ENCODE measurements at regions not wholly inside any gene's neighbourhood (a gene's known extent, or its start where the extent isn't known, plus 50 kb on each side); places are given as distances from the start of the nearest gene placed in this dataset.

DNA sequence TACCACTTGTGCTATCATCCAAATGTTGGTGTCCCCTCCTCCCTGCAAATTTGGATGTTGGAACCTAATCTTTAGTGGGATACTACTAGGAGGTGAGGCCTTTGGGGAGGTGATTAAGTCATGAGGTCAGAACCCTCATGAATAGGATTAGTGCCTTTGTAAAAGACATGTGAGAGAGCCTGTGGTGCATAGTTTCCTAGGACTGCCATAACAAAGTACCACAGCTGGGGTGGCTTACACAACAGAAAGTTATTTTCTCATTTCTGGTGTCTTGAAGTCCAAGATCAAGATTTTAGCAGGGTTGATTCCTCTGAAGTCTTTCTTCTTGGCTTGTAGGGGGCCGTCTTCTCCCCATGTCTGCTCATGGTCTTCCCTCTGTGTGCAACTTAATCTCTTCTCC, 562.6 kb upstream of the ARGLU1 start:
- no peaks in the 10 kb centered on the region for H3K9me3 ChIP-seq (ENCODE audit: control insufficient read depth in 2 of 2, insufficient read depth in 1 of 2, low read length in 1 of 2)
- H3K4me3 ChIP-seq (ENCODE audit: low read length in 2 of 2) = no peak overlapping the region
- no peaks in the 10 kb centered on the region for H3K4me1 ChIP-seq (ENCODE audit: control insufficient read depth in 2 of 2, insufficient read depth in 2 of 2, low read length in 2 of 2)
- no peak for DNase-seq (ENCODE audit: low read depth in 6 of 9, low spot score in 9 of 9)
- no peaks in the 10 kb centered on the region for H3K27me3 ChIP-seq (ENCODE audit: control insufficient read depth in 2 of 2, insufficient read depth in 1 of 2, low read length in 1 of 2)
- WGBS = 98% methylated on average over 1 of the region's 1 CpG
- H3K27ac ChIP-seq (ENCODE audit: low read depth in 1 of 2, low read length in 1 of 2) = no peak overlapping the region
- H3K36me3 ChIP-seq (ENCODE audit: control insufficient read depth in 2 of 2, insufficient read depth in 2 of 2, low read length in 1 of 2) = no peaks in the 10 kb centered on the region

DNA sequence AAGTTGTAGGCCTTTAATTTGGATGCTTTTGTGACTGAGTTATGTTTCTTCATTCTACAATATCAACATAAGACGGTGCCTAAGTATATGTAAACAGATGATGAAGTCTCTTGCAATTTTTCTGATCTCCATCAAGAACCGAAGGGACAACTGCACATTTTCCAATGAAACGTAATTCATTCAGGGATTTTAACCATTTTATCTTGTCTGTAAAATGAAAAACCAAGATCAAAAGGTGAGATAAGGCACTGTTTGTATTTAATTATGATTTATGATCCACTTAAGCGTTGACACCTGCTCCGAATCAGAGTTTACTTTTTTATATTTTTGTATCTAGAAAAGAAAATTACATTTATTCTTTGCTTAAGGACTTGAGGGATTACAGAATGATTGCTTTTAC, 556.8 kb upstream of the ARGLU1 start:
- Histone ChIP-seq H3K4me3 (ENCODE audit: low read length in 2 of 2) (no peak overlapping the region), H3K9me3 (ENCODE audit: control insufficient read depth in 2 of 2, insufficient read depth in 1 of 2, low read length in 1 of 2) (no peaks in the 10 kb centered on the region), H3K4me1 (ENCODE audit: control insufficient read depth in 2 of 2, insufficient read depth in 2 of 2, low read length in 2 of 2) (no peaks in the 10 kb centered on the region), H3K27ac (ENCODE audit: low read depth in 1 of 2, low read length in 1 of 2) (no peak overlapping the region), H3K36me3 (ENCODE audit: control insufficient read depth in 2 of 2, insufficient read depth in 2 of 2, low read length in 1 of 2) (no peaks in the 10 kb centered on the region), H3K27me3 (ENCODE audit: control insufficient read depth in 2 of 2, insufficient read depth in 1 of 2, low read length in 1 of 2) (no peaks in the 10 kb centered on the region)
- WGBS = 84% methylated on average over 5 of the region's 5 CpGs
- no peak for DNase-seq (ENCODE audit: low read depth in 6 of 9, low spot score in 9 of 9)

DNA sequence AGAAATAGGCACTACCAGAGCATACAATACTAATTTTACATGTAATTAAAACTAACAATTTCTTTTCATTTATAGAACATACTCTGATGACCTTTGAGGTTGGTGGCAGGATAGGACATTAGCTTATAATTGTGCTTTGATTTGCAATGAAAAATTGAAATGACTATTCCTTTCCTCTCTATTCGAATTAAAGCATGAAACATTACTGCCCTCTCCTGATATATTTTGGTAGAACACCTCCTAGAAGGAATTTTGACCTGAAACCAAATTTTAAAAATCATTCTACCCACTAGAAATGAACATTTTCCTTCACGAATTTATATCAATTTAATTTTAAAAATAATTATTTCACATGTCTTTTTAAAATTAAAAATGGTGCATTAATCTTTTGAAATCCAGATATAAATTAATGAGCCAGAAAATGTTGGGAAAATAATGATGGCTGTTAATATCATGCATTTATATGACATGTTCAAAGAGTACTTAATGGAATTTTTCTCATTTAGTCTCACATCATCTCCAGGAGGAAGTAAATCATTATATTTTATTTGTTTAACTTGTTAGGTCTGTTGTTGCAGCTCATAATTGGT, 556.3 kb upstream of the ARGLU1 start:
- H3K27me3 ChIP-seq (ENCODE audit: control insufficient read depth in 2 of 2, insufficient read depth in 1 of 2, low read length in 1 of 2) = no peaks in the 10 kb centered on the region
- DNase-seq (ENCODE audit: low read depth in 6 of 9, low spot score in 9 of 9) = peak in 2 of 9 donors; percentile 1 to 13
- H3K9me3 ChIP-seq (ENCODE audit: control insufficient read depth in 2 of 2, insufficient read depth in 1 of 2, low read length in 1 of 2) = no peaks in the 10 kb centered on the region
- WGBS = 3% methylated on average over 2 of the region's 2 CpGs
- H3K4me1 ChIP-seq (ENCODE audit: control insufficient read depth in 2 of 2, insufficient read depth in 2 of 2, low read length in 2 of 2) = no peaks in the 10 kb centered on the region
- no peak overlapping the region for H3K27ac ChIP-seq (ENCODE audit: low read depth in 1 of 2, low read length in 1 of 2)
- no peak overlapping the region for H3K4me3 ChIP-seq (ENCODE audit: low read length in 2 of 2)
- H3K36me3 ChIP-seq (ENCODE audit: control insufficient read depth in 2 of 2, insufficient read depth in 2 of 2, low read length in 1 of 2) = no peaks in the 10 kb centered on the region

DNA sequence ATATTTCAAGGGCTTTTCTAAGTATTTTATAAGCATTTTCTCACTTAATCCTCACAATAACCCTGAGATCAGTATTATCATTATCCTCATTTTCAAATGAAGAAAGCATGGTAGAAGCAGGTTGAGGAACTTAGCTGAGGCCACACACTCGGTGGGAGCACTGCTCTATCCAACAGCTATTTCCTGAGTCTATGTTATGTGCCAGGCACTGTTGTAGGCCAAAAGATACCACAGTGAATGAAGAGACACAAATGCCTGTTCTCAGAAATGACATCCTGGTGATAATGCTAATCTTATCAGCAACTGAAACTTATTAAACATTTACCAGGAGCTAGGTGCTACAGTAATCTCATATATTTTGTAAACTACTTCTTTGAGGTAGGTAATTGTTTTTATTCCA, 553.9 kb upstream of the ARGLU1 start:
- no peaks in the 10 kb centered on the region for H3K4me1 ChIP-seq (ENCODE audit: control insufficient read depth in 2 of 2, insufficient read depth in 2 of 2, low read length in 2 of 2)
- H3K27ac ChIP-seq (ENCODE audit: low read depth in 1 of 2, low read length in 1 of 2) = no peak overlapping the region
- H3K9me3 ChIP-seq (ENCODE audit: control insufficient read depth in 2 of 2, insufficient read depth in 1 of 2, low read length in 1 of 2) = no peaks in the 10 kb centered on the region
- DNase-seq (ENCODE audit: low read depth in 6 of 9, low spot score in 9 of 9) = no peak
- 85% methylated on average over 1 of the region's 1 CpG for WGBS
- no peaks in the 10 kb centered on the region for H3K27me3 ChIP-seq (ENCODE audit: control insufficient read depth in 2 of 2, insufficient read depth in 1 of 2, low read length in 1 of 2)
- no peak overlapping the region for H3K4me3 ChIP-seq (ENCODE audit: low read length in 2 of 2)
- H3K36me3 ChIP-seq (ENCODE audit: control insufficient read depth in 2 of 2, insufficient read depth in 2 of 2, low read length in 1 of 2) = no peaks in the 10 kb centered on the region

DNA sequence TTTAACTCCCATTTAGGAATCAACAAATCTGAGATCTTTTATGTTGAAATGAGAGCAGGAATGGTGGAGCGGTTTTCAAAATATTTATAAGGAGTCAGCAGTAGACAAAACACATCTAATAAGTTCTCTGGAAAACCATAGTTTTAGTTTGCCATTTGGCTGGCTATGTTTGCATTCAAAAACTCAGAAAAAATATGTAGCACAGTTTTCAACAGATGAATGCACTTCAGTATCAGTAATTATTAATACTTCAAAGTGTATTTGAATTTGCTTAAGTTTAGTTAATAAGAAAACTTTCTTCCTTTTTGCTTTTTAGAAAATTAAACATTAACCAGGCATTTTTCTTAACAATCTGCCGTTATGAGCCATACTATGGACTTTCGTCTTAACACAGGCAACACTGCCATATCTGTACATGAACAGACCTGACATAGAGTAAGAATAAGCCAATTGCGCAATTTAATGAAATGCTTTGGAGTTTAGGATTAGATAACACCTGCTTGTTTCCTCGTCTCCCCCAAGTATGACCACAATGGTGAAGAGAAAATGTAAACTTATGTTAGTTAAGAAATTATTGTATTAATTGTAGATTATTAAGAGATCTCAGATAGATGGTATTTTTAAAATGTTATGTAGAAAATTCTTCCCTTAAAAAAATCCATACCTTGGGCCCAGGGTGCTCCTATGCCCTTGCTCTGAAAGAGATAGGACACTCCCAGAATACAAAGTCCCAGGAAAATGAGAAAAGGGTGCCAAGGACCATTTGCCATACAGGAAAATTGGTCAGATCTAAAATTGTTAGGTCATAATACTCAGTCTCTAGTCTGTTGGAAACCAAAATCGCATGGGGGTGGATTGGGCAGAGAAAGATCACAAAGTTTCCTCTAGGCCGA, 552.3 kb upstream of the ARGLU1 start:
- Histone ChIP-seq H3K27me3 (ENCODE audit: control insufficient read depth in 2 of 2, insufficient read depth in 1 of 2, low read length in 1 of 2) (no peaks in the 10 kb centered on the region), H3K36me3 (ENCODE audit: control insufficient read depth in 2 of 2, insufficient read depth in 2 of 2, low read length in 1 of 2) (no peaks in the 10 kb centered on the region), H3K4me3 (ENCODE audit: low read length in 2 of 2) (no peak overlapping the region), H3K9me3 (ENCODE audit: control insufficient read depth in 2 of 2, insufficient read depth in 1 of 2, low read length in 1 of 2) (no peaks in the 10 kb centered on the region), H3K27ac (ENCODE audit: low read depth in 1 of 2, low read length in 1 of 2) (no peak overlapping the region), H3K4me1 (ENCODE audit: control insufficient read depth in 2 of 2, insufficient read depth in 2 of 2, low read length in 2 of 2) (no peaks in the 10 kb centered on the region)
- WGBS = 94% methylated on average over 7 of the region's 7 CpGs
- no peak for DNase-seq (ENCODE audit: low read depth in 6 of 9, low spot score in 9 of 9)

DNA sequence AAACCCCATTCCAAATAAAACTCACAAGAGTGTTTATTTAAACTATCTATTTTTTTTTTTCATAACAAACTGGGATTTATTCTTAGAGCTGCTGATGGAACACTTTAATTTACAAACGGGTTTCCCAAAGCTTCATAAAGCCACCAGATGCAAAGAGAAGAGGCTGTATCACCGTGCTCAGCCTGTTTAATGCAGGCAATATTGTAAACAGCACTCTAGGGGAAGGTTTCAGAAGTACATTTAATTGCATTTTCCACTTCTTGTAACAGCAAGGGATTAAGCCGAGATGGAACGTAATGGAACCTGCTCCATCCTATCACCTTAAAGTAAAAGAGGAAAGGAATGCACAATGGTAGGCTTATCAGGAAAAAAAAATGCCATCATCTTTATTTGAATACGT, 550.6 kb upstream of the ARGLU1 start:
- Histone ChIP-seq H3K27me3 (ENCODE audit: control insufficient read depth in 2 of 2, insufficient read depth in 1 of 2, low read length in 1 of 2) (no peaks in the 10 kb centered on the region), H3K27ac (ENCODE audit: low read depth in 1 of 2, low read length in 1 of 2) (no peak overlapping the region), H3K4me1 (ENCODE audit: control insufficient read depth in 2 of 2, insufficient read depth in 2 of 2, low read length in 2 of 2) (no peaks in the 10 kb centered on the region), H3K36me3 (ENCODE audit: control insufficient read depth in 2 of 2, insufficient read depth in 2 of 2, low read length in 1 of 2) (no peaks in the 10 kb centered on the region), H3K9me3 (ENCODE audit: control insufficient read depth in 2 of 2, insufficient read depth in 1 of 2, low read length in 1 of 2) (no peaks in the 10 kb centered on the region), H3K4me3 (ENCODE audit: low read length in 2 of 2) (no peak overlapping the region)
- no peak for DNase-seq (ENCODE audit: low read depth in 6 of 9, low spot score in 9 of 9)
- WGBS = 87% methylated on average over 5 of the region's 5 CpGs

DNA sequence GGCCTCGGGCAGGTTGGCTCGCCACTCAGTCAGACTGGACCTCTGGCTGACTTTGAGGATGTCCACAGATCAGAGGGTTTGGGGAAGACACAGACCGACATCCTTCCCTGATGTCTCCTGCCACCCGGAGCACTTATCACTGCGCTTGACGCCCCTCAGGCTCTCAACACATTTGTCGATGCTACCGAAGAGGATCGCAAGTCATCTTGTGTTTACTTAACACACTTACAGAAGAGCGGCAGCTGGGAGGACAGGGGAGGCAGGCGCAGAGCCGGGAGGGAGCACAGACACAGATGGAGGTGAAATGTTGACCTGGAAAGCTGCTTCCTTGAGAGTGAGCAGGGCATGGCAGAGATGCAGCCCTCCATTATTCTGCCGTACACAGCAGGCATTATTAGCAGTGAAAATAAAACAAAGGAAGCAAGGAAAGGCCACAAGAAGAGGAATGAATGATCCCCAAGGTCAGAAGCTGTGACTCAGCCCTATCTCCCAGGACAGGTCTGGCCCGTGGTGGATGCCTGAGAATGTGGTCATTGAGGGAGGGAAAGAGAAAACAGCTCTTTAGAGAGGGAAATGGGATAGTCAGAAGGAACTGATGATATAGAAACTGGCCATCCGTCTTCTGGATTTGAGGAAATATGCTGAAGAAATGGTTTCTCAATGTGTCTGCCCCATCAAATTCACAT, 549.5 kb upstream of the ARGLU1 start:
- Histone ChIP-seq H3K27ac (ENCODE audit: low read depth in 1 of 2, low read length in 1 of 2) (no peak overlapping the region), H3K9me3 (ENCODE audit: control insufficient read depth in 2 of 2, insufficient read depth in 1 of 2, low read length in 1 of 2) (no peaks in the 10 kb centered on the region), H3K4me3 (ENCODE audit: low read length in 2 of 2) (no peak overlapping the region), H3K4me1 (ENCODE audit: control insufficient read depth in 2 of 2, insufficient read depth in 2 of 2, low read length in 2 of 2) (no peaks in the 10 kb centered on the region), H3K27me3 (ENCODE audit: control insufficient read depth in 2 of 2, insufficient read depth in 1 of 2, low read length in 1 of 2) (no peaks in the 10 kb centered on the region), H3K36me3 (ENCODE audit: control insufficient read depth in 2 of 2, insufficient read depth in 2 of 2, low read length in 1 of 2) (no peaks in the 10 kb centered on the region)
- DNase-seq (ENCODE audit: low read depth in 6 of 9, low spot score in 9 of 9) = no peak
- WGBS = 90% methylated on average over 15 of the region's 15 CpGs

DNA sequence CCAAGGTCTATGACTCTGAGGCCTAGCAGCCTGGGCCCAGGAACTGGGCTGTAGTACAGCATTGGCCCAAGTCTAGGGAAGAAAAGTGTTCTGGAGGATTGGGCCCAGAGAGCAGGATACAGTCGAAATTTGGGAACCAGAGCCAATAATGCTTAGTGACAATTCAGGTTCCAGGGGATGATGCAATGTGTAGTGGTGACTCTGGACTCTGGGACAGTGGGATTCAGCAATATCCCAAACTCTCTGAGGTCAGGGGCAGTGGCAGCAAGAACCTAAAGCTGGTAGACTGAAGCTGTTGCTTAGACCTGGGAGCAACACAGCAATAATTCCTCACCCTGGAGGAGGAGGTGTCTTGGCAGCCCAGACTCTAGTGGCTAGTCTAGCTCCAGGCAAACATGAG, 545.5 kb upstream of the ARGLU1 start:
- WGBS = 87% methylated on average over 1 of the region's 1 CpG
- Histone ChIP-seq H3K27ac (ENCODE audit: low read depth in 1 of 2, low read length in 1 of 2) (no peak overlapping the region), H3K27me3 (ENCODE audit: control insufficient read depth in 2 of 2, insufficient read depth in 1 of 2, low read length in 1 of 2) (no peaks in the 10 kb centered on the region), H3K9me3 (ENCODE audit: control insufficient read depth in 2 of 2, insufficient read depth in 1 of 2, low read length in 1 of 2) (no peaks in the 10 kb centered on the region), H3K4me3 (ENCODE audit: low read length in 2 of 2) (no peak overlapping the region), H3K4me1 (ENCODE audit: control insufficient read depth in 2 of 2, insufficient read depth in 2 of 2, low read length in 2 of 2) (no peaks in the 10 kb centered on the region), H3K36me3 (ENCODE audit: control insufficient read depth in 2 of 2, insufficient read depth in 2 of 2, low read length in 1 of 2) (no peaks in the 10 kb centered on the region)
- no peak for DNase-seq (ENCODE audit: low read depth in 6 of 9, low spot score in 9 of 9)

DNA sequence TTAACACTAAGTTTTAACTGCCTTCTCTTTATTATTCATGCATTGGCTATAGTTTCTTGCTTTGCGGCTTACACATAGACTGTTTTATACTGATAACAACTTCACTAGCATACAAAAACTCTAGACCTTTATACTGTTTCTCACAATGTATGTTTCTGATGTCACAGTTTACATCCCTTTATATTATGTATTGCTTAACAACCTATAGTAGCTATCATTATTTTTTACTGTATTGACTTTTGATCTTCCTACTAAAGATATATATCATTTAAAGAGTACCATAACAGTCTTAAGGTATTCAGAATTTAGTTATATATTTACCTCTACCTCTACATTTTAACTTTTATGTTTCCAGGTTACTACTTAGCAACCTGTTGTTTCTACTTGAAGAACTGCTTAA, 543.3 kb upstream of the ARGLU1 start:
- DNase-seq (ENCODE audit: low read depth in 6 of 9, low spot score in 9 of 9) = no peak
- H3K4me1 ChIP-seq (ENCODE audit: control insufficient read depth in 2 of 2, insufficient read depth in 2 of 2, low read length in 2 of 2) = no peaks in the 10 kb centered on the region
- WGBS = 97% methylated on average over 1 of the region's 1 CpG
- no peaks in the 10 kb centered on the region for H3K9me3 ChIP-seq (ENCODE audit: control insufficient read depth in 2 of 2, insufficient read depth in 1 of 2, low read length in 1 of 2)
- H3K36me3 ChIP-seq (ENCODE audit: control insufficient read depth in 2 of 2, insufficient read depth in 2 of 2, low read length in 1 of 2) = no peaks in the 10 kb centered on the region
- H3K4me3 ChIP-seq (ENCODE audit: low read length in 2 of 2) = no peak overlapping the region
- no peaks in the 10 kb centered on the region for H3K27me3 ChIP-seq (ENCODE audit: control insufficient read depth in 2 of 2, insufficient read depth in 1 of 2, low read length in 1 of 2)
- no peak overlapping the region for H3K27ac ChIP-seq (ENCODE audit: low read depth in 1 of 2, low read length in 1 of 2)
